ENCODE measurements at regions not wholly inside any gene's neighbourhood (a gene's known extent, or its start where the extent isn't known, plus 50 kb on each side); places are given as distances from the start of the nearest gene placed in this dataset.

- no peak for DNase-seq (ENCODE audit: low read depth)
These were observed 229.9 kb downstream of the LRRN1 start for GRCh38 chr3:4029135-4029534.

GRCh38 chr3:4030624-4031023 lies 231.4 kb downstream of the LRRN1 start:
- no peak for DNase-seq (ENCODE audit: low read depth)

DNA sequence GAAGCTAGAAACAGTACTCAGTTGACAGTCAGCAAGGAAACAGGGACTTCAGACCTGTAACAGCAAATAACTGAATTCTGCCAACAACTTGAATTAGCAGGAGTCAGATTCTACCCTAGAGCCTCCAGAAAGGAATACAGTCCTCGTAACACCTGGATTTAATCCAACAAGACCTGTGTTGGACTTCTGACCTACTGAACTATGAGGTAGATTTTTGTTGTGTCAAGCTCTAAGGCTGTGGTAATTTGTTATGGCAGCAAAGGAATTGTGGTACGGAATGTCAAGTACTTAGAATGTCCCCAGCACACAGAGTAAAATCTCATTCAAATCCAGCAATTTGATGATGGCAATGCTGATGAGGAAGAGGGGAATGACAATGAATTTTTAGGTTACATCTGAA lies 234.1 kb downstream of the LRRN1 start:
- DNase-seq (ENCODE audit: low read depth): no peak

- no peak for DNase-seq (ENCODE audit: low read depth)
These were observed 236.8 kb downstream of the LRRN1 start for GRCh38 chr3:4036046-4036445.

DNA sequence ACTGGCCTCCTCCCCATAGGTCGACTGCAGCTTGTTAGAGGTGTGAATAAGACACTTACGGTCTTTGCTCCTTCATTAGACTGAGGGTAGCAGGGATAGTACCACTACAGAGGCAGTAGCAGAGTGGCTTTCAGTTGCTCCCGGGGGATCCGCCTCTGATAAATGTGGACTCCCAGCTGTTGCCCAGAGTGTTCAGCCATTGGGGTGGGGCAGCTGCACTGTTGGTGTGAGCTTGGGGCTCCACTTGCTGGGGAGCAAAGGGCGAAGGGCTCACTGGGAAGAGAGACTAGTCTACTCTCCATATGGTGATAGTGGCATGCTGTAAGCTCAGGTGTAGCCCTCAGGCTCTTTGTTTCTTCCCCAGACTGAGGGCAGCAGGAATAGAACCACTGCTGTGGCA lies 239.1 kb downstream of the LRRN1 start:
- DNase-seq (ENCODE audit: low read depth): no peak

DNA sequence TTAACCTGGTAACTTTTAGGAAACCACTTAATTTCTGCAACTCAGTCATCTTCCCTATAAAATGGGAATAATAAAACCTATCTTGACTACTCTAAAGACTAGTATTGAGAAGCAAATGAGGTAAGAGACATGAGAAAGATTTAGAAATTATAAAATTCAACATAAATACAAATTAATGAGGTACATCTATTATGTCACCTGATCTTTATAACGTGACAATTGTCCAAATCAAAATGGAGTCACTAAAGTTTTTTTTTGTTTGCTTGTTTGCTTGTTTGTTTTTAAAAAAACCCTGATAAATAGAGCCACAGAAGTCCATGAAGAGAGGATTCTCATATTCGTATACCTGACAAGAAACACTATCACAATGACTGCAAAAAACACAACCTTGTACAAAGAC lies 242.8 kb downstream of the LRRN1 start:
- DNase-seq (ENCODE audit: low read depth): no peak

- DNase-seq (ENCODE audit: low read depth): no peak
These were observed 243.6 kb downstream of the LRRN1 start for GRCh38 chr3:4042869-4043268.

DNA sequence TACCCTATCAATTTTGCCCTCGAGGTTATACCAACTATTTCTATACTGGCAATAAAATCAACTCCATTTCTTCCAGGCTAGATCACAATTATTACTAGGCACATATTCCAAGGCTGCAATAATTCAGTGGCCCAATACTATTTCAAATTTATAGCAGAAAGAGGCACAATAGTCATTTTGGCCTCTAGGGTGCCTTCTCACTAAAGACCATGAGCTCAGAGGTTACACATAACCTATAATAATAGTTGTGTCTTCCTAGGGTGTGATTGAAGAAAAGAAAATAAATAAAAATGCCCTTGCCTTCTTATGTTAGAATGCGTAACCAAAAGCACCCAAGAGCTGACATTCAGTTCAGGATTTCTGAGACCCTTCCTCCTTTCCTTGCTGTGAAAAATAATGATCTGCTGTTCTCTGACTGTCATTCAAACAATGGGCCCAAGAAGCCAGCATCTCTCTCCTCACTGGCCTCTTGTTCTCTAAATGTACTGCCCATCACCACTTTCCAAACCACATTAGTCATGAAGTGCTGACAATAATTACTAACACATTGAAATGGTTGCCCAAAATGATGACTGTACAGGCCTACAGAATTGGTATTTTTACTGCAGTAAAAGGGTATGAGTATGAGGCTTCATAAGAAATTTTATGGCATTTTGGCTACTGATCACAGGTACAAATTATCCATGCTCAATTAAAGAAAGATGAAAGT lies 244.8 kb downstream of the LRRN1 start:
- no peak for DNase-seq (ENCODE audit: low read depth)

DNA sequence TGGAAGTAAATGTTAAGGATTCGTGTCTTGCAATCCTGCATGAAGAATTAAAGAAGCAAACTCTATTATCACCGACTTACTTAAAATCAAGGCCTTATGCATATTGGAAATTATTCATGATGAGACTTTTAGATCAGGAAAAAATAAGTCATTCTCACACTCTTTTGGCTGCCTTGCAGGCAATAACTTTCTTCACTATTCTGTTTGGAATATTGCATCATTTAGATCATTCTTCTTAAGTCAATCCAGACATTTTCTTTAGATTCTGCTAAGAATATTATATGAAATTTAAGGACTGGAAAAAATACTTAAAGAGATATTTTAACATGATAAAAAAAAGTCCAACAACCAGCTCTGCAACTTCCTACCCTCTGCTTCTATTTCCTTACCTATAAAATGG lies 245.4 kb downstream of the LRRN1 start:
- DNase-seq (ENCODE audit: low read depth): no peak

DNA sequence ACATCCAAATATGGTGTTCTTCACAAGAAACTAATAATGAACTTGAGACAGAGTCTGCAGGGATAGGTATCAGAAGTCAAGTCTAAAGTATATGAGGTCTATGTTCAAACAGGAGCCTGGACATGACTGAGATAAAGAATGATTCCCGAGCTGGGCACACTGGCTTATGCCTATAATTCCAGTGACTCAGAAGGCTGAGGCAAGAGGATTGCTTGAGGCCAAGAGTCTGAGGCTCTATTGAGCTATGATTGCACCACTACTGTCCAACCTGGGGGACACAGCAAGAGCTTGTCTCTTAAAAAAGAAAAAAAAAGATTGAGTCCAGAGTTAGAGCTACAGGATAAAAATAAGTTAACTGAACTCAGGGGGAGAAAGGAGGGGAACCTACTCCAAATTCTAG lies 246.5 kb downstream of the LRRN1 start:
- no peak for DNase-seq (ENCODE audit: low read depth)

DNA sequence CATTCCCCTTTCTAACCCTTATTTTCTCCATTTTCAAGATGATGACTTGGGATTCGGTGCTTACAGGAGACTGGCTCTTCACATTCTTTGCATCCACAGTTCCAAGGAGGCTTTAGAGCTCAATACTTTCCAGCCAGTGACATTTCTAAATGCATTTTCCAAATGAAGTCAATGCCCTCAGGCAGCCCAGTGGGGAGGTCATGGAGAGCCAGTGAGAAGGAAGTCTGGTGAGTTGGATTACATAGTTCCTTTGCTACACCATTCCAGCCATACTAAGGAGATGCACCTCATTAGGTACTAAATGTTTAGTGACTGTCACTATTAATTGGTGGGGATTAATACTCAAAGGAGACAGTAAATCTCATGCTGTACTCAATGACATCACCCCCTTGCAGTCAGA lies 248.1 kb downstream of the LRRN1 start:
- no peak for DNase-seq (ENCODE audit: low read depth)

- no peak for DNase-seq (ENCODE audit: low read depth)
These were observed 250.5 kb upstream of the SETMAR start for GRCh38 chr3:4052706-4053105.

- DNase-seq (ENCODE audit: low read depth): no peak
These were observed 249.2 kb upstream of the SETMAR start for GRCh38 chr3:4053975-4054374.

DNA sequence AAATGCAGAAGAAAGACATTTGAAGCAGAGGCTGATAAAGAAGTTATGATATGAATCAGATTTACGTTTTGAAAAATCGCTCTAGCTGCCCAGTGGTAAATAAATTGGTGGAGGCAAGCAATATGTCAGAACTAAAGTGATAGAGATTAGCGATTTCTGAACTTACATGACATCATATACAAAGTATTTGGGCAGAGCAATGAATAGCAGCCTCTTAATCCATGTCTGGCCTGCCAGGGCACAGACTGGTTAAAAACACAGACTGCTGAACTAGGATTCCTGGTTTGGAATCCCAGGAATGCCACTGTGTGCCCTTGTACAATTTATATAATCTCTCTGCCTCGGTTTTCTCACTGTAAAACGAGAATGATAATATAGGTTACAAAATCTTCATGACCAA lies 243.1 kb upstream of the SETMAR start:
- no peak for DNase-seq (ENCODE audit: low read depth)

- DNase-seq (ENCODE audit: low read depth): no peak
These were observed 242.6 kb upstream of the SETMAR start for GRCh38 chr3:4060603-4061002.

- no peak for DNase-seq (ENCODE audit: low read depth)
These were observed 242.0 kb upstream of the SETMAR start for GRCh38 chr3:4061195-4061594.

DNA sequence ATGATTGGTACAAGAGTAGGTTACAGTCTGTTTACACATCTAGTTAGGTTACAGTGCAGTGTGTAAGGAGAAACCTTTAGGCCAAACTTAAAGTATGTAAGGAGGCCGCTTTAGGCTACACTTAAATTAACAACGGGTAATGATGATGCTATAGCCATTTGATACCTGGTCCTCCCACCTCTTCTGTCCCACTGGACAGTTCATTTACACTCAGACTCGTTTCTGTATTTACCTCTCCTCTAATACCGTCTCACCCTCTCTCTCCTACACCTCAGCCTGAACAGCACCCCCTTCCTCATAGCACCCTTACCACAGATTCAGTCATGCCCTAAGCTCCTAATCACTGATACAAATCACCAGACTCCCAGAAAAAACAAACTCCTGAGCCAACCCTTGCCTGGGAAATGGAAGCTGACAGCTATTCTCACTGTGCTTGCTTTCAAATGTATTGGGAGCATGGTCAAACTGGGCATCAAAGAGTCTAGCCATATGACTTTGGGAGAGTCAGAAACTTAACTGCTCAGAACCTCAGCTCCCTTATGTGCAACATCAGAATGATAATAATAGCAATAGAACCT lies 241.3 kb upstream of the SETMAR start:
- no peak for DNase-seq (ENCODE audit: low read depth)

GRCh38 chr3:4062621-4063020 lies 240.5 kb upstream of the SETMAR start:
- no peak for DNase-seq (ENCODE audit: low read depth)

DNA sequence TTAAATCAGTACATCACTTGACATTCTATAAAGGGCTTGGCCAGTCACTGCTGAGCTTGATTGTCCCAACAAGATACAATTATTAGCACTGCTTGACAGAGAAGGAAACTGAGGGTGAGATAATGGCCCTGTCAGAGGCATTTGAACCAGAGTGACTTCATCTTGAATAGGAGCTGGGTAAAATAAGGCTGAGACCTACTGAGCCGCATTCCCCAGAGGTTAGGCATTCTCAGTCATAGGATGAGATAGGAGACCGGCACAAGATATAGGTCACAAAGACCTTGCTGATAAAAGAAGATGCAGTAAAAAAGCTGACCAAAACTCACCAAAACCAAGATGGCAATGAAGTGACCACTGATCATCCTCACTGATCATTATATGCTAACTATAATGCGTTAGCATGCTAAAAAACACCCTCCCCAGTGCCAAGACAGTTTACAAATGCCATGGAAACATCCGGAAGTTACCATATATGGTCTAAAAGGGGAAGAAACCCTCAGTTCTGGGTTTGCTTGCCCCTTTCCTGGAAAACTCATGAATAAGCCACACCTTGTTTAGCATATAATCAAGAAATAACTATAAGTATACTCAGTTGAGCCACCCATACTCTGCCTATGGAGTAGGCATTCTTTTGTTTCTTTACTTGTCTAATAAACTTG lies 239.1 kb upstream of the SETMAR start:
- DNase-seq (ENCODE audit: low read depth): no peak

- no peak for DNase-seq (ENCODE audit: low read depth)
These were observed 238.1 kb upstream of the SETMAR start for GRCh38 chr3:4065085-4065484.

- no peak for DNase-seq (ENCODE audit: low read depth)
These were observed 237.6 kb upstream of the SETMAR start for GRCh38 chr3:4065554-4065953.

- no peak for DNase-seq (ENCODE audit: low read depth)
These were observed 235.3 kb upstream of the SETMAR start for GRCh38 chr3:4067893-4068292.

- DNase-seq (ENCODE audit: low read depth): no peak
These were observed 233.4 kb upstream of the SETMAR start for GRCh38 chr3:4069796-4070195.
